ENCODE measurements at regions not wholly inside any gene's neighbourhood (a gene's known extent, or its start where the extent isn't known, plus 50 kb on each side); places are given as distances from the start of the nearest gene placed in this dataset.

DNA sequence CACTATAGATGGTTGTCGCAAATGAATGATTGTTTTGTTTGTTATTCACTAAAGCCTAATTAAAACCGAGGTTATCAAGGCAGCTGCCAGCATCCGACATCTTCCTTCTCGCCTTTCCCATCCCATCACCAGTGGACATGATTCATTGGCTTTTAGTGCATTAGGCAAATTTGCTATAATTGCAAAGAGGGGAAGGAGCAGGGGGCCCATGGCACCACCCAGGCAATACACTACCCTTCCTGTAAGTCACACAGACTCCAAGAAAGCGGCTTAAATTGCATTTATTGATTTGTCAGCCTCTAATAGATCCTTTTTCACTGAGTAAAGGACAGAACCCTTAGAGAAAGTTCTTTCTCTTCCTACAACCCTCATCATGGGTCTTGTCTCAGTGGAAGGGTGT lies 169.2 kb upstream of the NCAM1 start:
- TF ChIP-seq, protein P1, sequence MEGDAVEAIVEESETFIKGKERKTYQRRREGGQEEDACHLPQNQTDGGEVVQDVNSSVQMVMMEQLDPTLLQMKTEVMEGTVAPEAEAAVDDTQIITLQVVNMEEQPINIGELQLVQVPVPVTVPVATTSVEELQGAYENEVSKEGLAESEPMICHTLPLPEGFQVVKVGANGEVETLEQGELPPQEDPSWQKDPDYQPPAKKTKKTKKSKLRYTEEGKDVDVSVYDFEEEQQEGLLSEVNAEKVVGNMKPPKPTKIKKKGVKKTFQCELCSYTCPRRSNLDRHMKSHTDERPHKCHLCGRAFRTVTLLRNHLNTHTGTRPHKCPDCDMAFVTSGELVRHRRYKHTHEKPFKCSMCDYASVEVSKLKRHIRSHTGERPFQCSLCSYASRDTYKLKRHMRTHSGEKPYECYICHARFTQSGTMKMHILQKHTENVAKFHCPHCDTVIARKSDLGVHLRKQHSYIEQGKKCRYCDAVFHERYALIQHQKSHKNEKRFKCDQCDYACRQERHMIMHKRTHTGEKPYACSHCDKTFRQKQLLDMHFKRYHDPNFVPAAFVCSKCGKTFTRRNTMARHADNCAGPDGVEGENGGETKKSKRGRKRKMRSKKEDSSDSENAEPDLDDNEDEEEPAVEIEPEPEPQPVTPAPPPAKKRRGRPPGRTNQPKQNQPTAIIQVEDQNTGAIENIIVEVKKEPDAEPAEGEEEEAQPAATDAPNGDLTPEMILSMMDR (IDR thresholded peaks at IDR 0.05), result 0 out of 2 replicates have a peak, but pooled peaks have one; percentile 4
- TF ChIP-seq TCF7L2 (IDR thresholded peaks at IDR 0.05; ENCODE audit: low read depth, low read length), result no peak
